Fibroblast of mammary gland (primary cell): ENCODE measurements at regions not wholly inside any gene's neighbourhood (a gene's known extent, or its start where the extent isn't known, plus 50 kb on each side); places are given as distances from the start of the nearest gene placed in this dataset.

Source experiments
- DNase-seq: peaks from one replicate; pipeline ENCODE4 v3.0.0-alpha.2; 2010; ENCODE audit warnings: low read depth
- H3K4me3 ChIP-seq: 2 replicates; pipeline ENCODE4 v1.5.1; 2011; ENCODE audit warnings: low read depth, mild to moderate bottlenecking, low read length, moderate library complexity; ENCODE audit not compliant: control insufficient read depth
- CTCF ChIP-seq: conservative IDR thresholded peaks from 2 replicates; pipeline ENCODE4 v1.5.1; 2011; ENCODE audit warnings: low read depth, low read length, inconsistent platforms; ENCODE audit not compliant: control insufficient read depth, insufficient read depth

GRCh38 chr13:76461484-76461883 lies 424.7 kb downstream of the KCTD12 start:
- no peak overlapping the region for H3K4me3 ChIP-seq
- TF ChIP-seq CTCF = no peak
- no peak for DNase-seq

GRCh38 chr13:76459863-76460262 lies 426.3 kb downstream of the KCTD12 start:
- H3K4me3 ChIP-seq = no peak overlapping the region
- no peak for DNase-seq
- TF ChIP-seq CTCF = no peak

GRCh38 chr13:76455960-76456359 lies 430.2 kb downstream of the KCTD12 start:
- H3K4me3 ChIP-seq = no peak overlapping the region
- DNase-seq = peak; percentile 63
- TF ChIP-seq CTCF = no peak

- H3K4me3 ChIP-seq = no peak overlapping the region
- no peak for DNase-seq
- no peak for TF ChIP-seq CTCF
Observed at GRCh38 chr13:76454991-76455390, 431.2 kb downstream of the KCTD12 start.

- DNase-seq = no peak
- no peak for TF ChIP-seq CTCF
- H3K4me3 ChIP-seq = no peak overlapping the region
Observed at GRCh38 chr13:76449716-76450115, 436.5 kb downstream of the KCTD12 start.

GRCh38 chr13:76446191-76446590 lies 440.0 kb downstream of the KCTD12 start:
- no peak for TF ChIP-seq CTCF
- peak; percentile 5 for DNase-seq
- H3K4me3 ChIP-seq = no peak overlapping the region

- DNase-seq = no peak
- no peak for TF ChIP-seq CTCF
- no peak overlapping the region for H3K4me3 ChIP-seq
Observed at GRCh38 chr13:76440568-76440967, 445.6 kb downstream of the KCTD12 start.
